NCI-H146 treated with DMSO at 0.1 percent for 48 hours (cell line): ENCODE measurements at regions not wholly inside any gene's neighbourhood (a gene's known extent, or its start where the extent isn't known, plus 50 kb on each side); places are given as distances from the start of the nearest gene placed in this dataset.
"Not testable (repeated sequence)": the region's sequence is repeated elsewhere in the genome, so short reads cannot be mapped to it uniquely, and the experiment has no call there.

Source experiments
- DNase-seq: peaks from one replicate; lab custom pipeline; 2025; ENCODE audit not compliant: unreplicated experiment; lab: John Stamatoyannopoulos, UW

DNA sequence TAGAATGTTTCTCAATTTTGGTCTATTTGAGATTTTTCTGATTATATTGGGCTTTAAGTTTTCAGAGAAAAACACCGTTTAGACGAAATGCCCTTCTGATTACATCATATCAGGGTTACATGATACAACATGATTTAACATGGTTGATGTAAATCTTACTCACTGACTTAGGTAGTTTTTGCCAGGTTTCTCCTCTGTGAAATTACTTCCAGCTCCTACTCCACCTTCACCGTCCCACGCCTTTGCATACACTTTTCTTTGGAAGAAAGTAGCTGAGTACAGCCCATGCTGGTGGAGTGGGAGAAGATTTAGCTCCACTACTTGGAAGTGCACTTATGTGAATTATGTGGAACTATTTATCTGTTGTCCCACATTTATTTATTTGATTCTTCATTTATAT is 433.2 kb upstream of the KLHL1 start:
- DNase-seq, result no peak

DNA sequence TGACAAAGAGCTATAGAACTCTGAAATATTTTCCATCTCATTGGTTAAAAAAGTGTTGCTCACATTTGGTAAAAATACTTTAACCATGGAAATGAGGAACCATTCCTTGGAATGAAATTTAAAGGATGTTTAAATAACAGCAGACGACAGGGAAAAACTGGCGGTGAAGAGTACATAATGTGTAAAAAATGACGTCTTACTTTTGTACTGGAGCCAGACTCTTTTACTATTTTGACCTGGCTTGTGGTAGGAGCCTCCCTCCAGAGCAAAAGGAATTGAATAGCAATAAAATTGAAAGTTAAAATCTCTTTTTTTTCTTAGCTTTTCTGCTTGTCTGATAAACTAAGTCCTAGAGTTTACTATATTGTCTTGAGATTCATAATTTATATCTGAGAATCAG is 426.2 kb upstream of the KLHL1 start:
- DNase-seq, result no peak

DNA sequence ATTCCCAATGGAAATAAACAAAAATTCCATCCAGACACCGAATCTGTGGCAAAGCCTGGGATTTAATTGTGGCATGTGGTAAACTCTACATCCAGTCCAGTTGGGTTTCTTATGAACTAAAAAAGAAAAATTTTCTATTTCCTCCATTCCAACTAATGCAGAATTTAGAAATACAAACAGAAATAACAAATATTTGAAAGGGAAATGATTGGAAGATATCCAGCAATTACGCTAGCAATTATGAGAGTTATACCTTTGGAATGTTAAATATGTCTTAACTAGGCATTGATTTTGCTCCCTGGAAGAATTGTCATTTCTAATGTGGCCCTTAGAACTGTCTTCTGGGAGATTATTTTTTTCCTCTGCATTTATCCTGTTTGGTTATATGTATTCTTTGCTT is 421.4 kb upstream of the KLHL1 start:
- DNase-seq, result no peak

DNA sequence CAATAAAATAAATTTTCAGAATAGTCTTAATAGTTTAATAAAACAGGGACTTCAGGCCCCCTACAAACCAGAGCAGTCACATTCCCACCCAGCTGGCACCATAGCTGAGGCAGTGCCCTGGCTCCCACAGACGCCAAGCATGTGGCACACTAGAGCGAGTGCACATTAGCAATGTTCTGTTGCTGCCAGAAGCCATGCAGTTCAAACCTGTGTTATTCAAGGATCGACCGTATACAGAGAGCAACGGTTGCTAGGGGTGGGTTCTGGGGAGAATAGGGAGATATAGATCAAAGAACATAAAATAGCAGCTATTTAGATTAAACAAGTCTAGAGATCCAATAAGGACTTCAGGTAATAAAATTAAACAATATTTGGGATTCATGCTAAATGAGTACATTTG is 419.3 kb upstream of the KLHL1 start:
- no peak for DNase-seq

DNA sequence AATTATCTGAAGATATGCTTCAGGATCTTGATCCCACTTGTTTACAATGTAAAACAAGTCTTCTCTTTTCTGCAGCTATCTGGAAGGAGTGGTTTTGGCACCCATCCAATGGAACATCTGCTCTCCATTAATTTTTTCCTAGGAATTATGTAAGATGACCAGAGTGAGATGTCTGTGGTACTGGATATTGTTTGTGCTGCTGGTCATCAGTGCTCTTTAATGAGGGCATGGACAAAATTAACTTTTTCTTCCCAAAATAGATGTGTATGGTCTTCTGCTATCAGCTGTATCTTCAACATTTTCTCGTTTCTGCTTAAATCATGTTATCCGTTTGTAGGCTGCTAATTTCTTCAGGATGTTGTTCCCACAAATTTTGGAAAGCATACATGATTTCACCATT is 415.4 kb upstream of the KLHL1 start:
- DNase-seq, result peak; percentile 40

DNA sequence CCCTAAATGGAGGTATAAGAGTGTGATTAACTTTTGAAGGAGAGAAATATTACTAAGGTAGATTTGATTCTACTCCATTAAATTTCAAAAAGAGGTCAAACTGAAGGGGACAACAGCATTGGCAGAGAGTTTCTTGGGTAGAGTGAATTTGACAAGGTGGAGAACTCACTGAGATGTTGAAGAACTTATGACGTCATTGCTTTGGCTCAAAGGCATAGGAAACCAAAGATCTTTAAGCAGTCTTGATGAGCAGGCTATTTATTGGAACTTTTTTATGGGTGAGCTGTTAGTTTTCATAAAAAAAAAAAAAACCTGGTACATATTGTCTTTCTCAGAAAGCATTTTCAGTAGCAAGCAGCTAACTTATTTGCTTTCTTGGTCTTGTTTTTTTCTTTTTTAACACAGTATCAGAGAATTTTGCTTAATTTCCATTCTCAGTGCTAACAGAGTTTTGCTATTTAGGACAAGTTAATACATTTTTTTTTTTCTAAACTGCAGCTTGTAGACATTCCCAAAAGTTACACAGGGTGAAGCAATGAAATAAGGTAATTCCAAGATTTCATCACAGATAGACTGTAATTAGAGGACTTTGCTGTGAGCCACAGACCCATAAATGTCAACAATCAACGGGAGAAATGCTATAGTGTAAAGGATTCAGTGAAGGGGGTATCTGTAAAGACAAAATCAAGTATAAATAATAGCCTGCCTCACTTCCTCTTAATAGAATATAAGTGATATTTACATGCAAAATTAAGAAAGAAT is 412.2 kb upstream of the KLHL1 start:
- no peak for DNase-seq

DNA sequence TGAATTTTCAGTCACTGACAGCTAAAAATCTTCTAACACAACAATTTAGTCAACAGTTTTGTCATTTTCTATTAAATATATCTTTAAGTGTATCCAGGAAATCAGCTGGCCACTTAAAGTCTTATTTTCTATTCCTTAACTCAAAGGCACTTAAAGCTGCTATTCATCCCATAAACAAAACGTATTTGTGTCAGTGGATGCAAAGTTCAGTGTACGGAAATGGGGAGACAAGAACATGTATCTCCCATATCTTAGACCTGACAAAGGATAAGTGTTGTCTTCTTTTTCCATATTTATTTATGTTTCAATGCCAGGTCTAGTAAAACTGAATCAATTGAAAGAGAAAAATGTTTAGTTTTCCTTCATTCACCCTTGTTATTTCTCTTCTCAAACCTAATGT is 409.8 kb upstream of the KLHL1 start:
- no peak for DNase-seq

DNA sequence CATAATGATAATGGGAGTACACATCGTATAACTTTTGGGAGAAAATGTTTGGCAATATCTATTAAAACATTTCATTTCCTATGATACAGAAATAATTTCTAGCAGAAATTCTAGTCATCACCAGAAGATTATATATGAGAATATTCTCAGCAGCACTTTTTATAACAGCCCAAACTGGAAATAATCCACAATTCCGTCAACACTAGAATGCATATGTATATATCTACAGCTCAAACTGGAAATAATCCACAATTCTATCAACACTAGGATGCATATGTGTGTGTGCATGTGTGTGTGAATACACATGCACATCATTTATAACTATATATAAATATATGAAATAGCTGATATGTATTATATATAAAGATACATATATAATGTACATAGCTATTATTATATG is 408.0 kb upstream of the KLHL1 start:
- DNase-seq, result no peak

DNA sequence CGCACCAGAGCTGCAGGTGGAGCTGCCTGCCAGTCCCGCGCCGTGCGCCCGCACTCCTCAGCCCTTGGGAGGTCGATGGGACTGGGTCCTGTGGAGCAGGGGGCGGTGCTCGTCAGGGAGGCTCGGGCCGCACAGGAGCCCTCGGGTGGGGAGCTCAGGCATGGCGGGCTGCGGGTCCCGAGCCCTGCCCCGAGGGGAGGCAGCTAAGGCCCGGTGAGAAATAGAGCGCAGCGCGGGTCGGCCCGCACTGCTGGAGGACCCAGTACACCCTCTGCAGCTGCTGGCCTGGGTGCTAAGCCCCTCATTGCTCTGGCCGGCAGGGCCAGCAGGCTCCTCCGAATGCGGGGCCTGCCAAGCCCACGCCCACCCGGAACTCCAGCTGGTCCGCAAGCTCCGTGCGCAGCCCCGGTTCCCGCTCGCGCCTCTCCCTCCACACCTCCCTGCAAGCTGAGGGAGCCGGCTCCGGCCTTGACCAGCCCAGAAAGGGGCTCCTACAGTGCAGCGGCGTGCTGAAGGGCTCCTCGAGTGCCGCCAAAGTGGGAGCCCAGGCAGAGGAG is 403.7 kb upstream of the KLHL1 start:
- DNase-seq, result not testable (repeated sequence)

DNA sequence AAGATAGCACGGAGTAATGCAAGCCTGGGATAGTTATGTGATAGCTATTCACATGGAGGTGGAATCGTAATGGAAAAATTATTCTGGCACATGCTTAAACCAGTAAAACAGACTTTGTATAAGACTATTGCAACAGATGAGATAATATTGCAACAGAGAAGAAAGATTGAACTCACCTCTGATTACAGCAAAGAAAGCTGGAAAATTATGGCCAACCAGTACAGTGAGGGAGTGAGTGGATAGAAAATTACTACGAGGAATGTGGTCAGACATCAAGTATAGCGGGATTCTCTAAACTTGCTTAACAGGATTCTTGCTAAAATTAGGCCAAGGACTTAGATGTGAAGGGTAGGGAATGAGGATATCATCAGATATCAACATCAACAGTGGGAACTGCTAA is 397.6 kb upstream of the KLHL1 start:
- DNase-seq, result no peak

DNA sequence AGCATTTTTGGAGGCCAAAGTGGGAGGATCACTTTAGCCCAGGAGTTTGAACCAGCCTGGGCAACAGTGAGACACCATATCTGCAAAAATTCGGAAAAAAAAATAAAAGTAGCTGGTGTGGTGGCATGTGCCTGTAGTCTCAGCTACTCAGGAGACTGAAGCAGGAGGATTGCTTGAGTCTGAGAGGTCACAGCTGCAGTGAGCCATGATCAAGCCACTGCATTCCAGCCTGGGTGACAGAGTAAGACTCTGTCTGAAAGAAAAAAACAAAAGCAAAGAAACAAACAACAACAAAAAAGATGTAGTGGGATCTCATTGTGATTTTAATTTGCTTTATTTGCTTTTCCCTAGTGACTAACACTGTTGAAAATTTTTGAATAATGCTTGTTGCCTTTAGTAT is 394.7 kb upstream of the KLHL1 start:
- no peak for DNase-seq

DNA sequence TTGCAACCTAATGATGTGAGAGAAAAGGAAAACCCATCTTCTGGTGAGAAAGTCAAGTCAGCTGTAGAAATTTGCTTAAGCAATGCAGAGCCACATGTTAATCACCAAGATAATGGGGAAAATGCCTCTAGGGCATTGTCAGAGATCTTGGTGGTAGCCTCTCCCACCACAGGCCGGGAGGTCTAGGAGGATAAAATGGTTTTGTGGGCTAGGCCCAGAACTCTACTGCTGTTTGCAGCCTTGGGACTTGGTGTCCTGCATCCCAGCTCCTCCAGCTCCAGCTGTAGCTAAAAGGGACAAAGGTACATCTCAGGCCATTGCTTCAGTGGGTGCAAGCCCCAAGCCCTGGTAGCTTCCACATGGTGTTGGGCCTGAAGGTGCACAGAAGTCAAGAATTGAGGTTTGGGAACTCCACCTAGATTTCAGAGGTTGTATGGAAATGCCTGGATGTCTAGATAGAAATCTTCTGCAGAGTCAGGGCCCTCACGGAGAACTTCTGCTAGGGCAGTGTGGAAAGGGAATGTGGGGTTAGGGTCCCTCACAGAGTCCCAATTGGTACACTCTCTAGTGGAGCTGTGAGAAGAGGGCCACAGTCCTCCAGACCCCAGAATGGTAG is 382.2 kb upstream of the KLHL1 start:
- DNase-seq, result no peak

DNA sequence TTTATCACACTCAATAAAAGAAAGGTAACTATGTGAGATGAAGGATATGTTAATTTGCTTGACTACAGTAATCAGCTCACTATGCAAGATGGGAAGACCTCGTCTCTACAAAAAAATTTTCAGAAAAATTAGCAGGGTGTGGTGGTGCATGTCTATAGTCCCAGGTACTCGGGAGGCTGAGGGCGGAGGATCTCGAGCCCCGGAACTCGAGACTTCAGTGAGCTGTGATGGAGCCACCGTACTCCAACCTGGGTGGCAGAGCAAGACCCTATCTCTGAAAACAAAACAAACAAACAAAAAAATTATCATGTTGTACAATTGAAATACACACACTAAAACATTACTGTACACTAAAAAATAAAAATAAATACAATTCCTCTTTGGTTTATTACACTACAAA is 376.7 kb upstream of the KLHL1 start:
- DNase-seq, result no peak

DNA sequence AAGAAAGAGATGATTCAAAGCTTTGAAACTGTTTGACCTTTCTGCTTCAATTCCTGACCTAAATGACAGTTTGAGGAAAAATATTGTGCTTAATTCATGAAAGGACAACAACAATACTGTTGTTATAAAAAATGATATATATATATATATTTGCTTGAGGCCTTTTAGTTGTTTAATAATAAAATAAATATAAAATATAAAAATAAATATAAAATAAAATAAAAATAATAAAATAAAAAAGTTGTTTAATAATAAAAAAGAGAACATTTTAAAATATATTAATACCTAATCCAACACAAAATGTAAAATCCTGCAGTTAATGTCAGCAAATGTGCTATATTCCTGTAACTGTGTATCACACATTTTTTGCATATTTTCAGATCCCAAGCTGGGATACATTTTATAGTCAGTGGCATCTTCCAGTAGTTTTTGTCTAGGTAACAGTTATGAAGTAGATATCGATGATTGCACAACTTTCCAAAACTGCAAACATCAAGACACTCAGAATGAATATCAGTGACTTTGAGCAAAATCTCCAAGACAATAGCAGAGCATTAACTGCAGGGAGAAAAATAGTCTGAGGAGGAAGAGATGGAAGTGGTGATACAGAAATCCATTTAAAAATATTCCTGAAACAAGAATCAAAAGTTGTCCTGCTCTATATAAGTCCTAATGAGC is 375.5 kb upstream of the KLHL1 start:
- no peak for DNase-seq

DNA sequence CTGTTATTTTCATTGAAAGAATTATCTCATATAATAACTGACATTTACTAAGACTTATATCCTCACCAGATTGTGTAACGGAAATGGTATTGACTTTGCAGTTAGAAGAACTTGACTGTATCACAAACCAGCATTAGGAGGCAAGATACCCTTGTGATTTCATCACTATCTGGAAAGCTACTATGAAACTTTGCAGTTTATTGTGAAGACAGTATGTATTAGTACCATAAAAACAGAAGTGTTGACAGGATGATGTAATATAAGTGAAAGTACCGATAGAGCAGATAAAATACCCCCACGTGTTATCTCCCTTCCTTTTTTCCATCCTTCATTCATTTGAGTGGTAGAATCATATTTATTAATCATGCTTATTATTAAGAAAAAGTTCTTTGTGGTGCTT is 365.7 kb upstream of the KLHL1 start:
- no peak for DNase-seq

DNA sequence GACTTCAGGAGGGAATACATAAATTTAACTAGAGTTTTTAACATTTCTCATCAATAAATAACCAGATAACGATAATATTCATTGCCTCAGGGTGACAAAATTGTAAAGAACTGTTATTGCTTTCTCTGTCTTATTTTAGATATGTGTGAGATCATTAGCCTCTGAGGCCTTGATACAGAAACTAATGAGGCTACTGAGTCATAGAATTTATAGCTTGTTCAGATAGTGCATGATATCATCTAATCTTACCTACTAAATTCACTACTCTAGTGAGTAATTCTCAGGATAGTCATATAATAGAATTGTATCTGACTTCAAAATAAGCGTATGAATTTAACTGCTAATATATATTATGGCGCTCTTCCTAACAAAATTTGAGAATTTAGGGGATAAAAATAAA is 360.8 kb upstream of the KLHL1 start:
- no peak for DNase-seq

DNA sequence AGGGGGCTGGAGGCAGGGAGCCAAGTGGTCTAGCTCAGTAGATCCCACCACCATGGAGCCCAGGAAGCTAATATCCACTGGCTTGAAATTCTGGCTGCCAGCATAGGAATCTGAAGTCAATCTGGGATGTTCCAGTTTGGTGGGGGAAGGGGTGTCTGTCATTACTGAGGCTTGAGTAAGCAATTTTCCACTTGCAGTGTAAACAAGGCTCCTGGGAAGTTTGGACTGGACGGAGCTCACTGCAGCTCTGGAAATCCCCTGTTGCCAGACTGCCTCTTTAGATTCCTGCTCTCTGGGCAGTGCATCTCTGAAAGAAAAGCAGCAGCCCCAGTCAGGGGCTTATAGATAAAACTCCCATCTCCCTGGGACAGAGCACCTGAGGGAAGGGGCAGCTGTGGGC is 349.2 kb upstream of the KLHL1 start:
- no peak for DNase-seq

DNA sequence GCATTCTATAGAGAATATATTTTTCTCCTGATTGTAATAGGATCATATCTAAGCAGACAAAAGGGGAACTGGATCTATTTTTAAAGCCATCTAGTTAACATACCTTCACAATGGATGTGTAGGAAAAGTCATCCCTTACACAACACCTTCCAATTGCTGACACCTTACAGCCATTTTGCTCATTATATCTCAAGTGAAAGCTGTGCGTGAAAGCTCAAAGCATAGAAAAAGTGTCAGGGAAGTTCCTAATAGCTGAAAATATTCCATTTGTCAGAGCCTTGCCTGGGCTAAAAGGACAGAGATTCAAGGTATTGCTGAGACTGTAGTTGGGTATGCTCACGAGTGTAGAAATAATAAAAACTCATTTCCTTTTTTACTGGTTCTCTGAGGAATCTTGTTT is 340.6 kb upstream of the KLHL1 start:
- DNase-seq, result no peak

DNA sequence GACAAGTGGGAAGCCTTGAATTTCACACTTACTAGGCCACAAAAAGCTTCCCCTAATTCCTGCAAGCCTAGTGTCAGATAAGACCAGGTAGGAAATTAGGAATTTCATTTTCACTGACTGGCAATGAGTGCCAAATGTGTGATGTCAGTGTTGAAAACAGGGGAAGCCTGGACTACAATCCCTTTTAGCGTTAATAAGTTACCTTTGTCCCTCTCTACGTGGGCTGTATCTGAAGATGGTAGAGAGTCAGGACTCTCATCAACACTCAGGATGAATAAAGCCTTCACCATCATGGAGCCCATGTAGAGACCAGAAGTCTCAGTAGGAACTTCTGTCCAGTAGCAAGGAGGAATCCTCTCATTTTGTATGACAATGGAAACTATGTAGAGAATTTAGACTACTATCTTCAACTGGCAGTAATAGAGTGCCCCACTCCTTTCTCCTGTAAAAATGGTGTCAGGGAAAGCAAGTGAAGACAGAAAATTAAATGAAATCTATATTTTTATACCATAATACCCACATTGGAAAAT is 324.1 kb upstream of the KLHL1 start:
- no peak for DNase-seq

DNA sequence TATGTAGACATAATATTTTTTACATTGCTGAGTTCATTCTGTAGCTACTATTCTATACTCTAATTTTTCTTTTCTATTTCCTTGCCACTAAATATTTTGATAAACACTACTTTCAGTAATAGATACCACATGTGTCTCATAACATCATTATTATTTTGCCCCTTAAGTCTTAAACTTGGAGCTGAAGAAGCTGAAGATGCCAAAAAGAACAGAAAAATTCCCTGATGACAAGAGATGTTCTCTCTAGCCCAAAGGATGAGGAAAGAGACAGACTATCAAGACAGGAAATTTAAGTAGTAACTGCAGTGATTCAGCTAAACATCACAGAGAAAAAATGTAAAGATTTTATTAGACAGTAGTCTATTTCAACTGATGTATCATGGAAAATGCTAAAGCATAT is 322.0 kb upstream of the KLHL1 start:
- no peak for DNase-seq

DNA sequence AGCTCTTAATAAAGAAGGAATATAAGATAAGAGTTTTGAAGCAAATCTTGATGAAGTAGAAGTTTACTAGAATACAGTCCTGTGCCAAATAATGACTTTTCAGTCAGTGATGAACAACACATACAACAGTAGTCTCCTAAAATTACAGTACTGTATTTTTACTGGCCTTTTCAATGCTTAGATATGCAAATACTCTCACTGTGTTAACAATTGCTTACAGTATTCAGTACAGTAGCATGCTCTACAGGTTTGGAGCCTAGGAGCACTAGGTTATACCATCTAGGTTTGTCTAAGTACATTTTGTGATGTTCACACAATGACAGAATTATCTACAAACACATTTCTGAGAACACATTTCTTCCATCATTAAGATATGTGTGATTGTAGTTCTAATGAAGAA is 316.7 kb upstream of the KLHL1 start:
- peak; percentile 87 for DNase-seq

DNA sequence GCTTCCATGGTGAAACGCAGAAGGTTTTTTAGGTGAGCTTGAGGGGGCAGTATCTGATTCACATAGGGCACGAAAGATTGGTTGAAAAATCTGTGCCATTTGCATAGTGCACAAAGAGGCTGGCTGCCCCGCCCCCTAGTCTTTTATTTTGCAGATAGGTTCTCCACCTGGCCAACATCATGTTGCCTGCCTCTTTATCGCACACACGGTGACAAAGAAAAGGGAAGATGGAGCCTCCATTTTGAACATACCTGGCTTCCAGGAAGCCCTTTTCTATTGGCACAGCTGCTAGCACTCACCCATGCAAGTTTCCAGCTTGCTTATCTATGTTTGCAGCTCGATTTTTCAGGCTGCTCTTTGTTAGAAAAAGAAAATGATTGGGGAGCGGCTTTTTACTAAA is 316.2 kb upstream of the KLHL1 start:
- DNase-seq, result peak; percentile 96
